ENCODE measurements at regions not wholly inside any gene's neighbourhood (a gene's known extent, or its start where the extent isn't known, plus 50 kb on each side); places are given as distances from the start of the nearest gene placed in this dataset.

GRCh38 chr1:82597141-82597540 is 796.4 kb downstream of the ADGRL2 start:
- no peak for DNase-seq (ENCODE audit: low read depth in 2 of 2)

GRCh38 chr1:82593561-82593960 is 792.8 kb downstream of the ADGRL2 start:
- no peak for DNase-seq (ENCODE audit: low read depth in 2 of 2)

- DNase-seq (ENCODE audit: low read depth in 2 of 2) = no peak
Observed at GRCh38 chr1:82589588-82589987, 788.9 kb downstream of the ADGRL2 start.

- no peak for DNase-seq (ENCODE audit: low read depth in 2 of 2)
Observed at GRCh38 chr1:82587371-82587770, 786.6 kb downstream of the ADGRL2 start.

GRCh38 chr1:82586473-82586872 is 785.7 kb downstream of the ADGRL2 start:
- DNase-seq (ENCODE audit: low read depth in 2 of 2) = no peak

- no peak for DNase-seq (ENCODE audit: low read depth in 2 of 2)
Observed at GRCh38 chr1:82582347-82582746, 781.6 kb downstream of the ADGRL2 start.

- no peak for DNase-seq (ENCODE audit: low read depth in 2 of 2)
Observed at GRCh38 chr1:82578086-82578726, 777.5 kb downstream of the ADGRL2 start.

GRCh38 chr1:82567348-82567747 is 766.6 kb downstream of the ADGRL2 start:
- no peak for DNase-seq (ENCODE audit: low read depth in 2 of 2)

GRCh38 chr1:82565546-82565945 is 764.8 kb downstream of the ADGRL2 start:
- peak; percentile 27 to 39 for DNase-seq (ENCODE audit: low read depth in 2 of 2)

GRCh38 chr1:82565146-82565545 is 764.4 kb downstream of the ADGRL2 start:
- peak; percentile 4 to 46 for DNase-seq (ENCODE audit: low read depth in 2 of 2)

GRCh38 chr1:82564333-82564732 is 763.6 kb downstream of the ADGRL2 start:
- no peak for DNase-seq (ENCODE audit: low read depth in 2 of 2)

- peak in 1 of 2 donors; percentile 69 for DNase-seq (ENCODE audit: low read depth in 2 of 2)
Observed at GRCh38 chr1:82562448-82562847, 761.7 kb downstream of the ADGRL2 start.

- no peak for DNase-seq (ENCODE audit: low read depth in 2 of 2)
Observed at GRCh38 chr1:82560566-82560965, 759.8 kb downstream of the ADGRL2 start.

- no peak for DNase-seq (ENCODE audit: low read depth in 2 of 2)
Observed at GRCh38 chr1:82555501-82555900, 754.8 kb downstream of the ADGRL2 start.

- no peak for DNase-seq (ENCODE audit: low read depth in 2 of 2)
Observed at GRCh38 chr1:82549841-82550240, 749.1 kb downstream of the ADGRL2 start.

GRCh38 chr1:82542766-82543165 is 742.0 kb downstream of the ADGRL2 start:
- DNase-seq (ENCODE audit: low read depth in 2 of 2) = no peak

- no peak for DNase-seq (ENCODE audit: low read depth in 2 of 2)
Observed at GRCh38 chr1:82542141-82542540, 741.4 kb downstream of the ADGRL2 start.

GRCh38 chr1:82540006-82540405 is 739.3 kb downstream of the ADGRL2 start:
- no peak for DNase-seq (ENCODE audit: low read depth in 2 of 2)

- DNase-seq (ENCODE audit: low read depth in 2 of 2) = no peak
Observed at GRCh38 chr1:82538876-82539275, 738.1 kb downstream of the ADGRL2 start.

- no peak for DNase-seq (ENCODE audit: low read depth in 2 of 2)
Observed at GRCh38 chr1:82534996-82535395, 734.3 kb downstream of the ADGRL2 start.

GRCh38 chr1:82525378-82525777 is 724.6 kb downstream of the ADGRL2 start:
- DNase-seq (ENCODE audit: low read depth in 2 of 2) = no peak

GRCh38 chr1:82520611-82521010 is 719.9 kb downstream of the ADGRL2 start:
- DNase-seq (ENCODE audit: low read depth in 2 of 2) = no peak

- peak in 1 of 2 donors; percentile 63 for DNase-seq (ENCODE audit: low read depth in 2 of 2)
Observed at GRCh38 chr1:82517586-82517985, 716.9 kb downstream of the ADGRL2 start.

GRCh38 chr1:82515650-82516049 is 714.9 kb downstream of the ADGRL2 start:
- peak in 1 of 2 donors; percentile 21 for DNase-seq (ENCODE audit: low read depth in 2 of 2)

All from lung microvascular endothelial cell (primary cell).